GM21737 (cell line): ENCODE measurements at regions not wholly inside any gene's neighbourhood (a gene's known extent, or its start where the extent isn't known, plus 50 kb on each side); places are given as distances from the start of the nearest gene placed in this dataset.
"Not testable (repeated sequence)": the region's sequence is repeated elsewhere in the genome, so short reads cannot be mapped to it uniquely, and the experiment has no call there.

Source experiments
- ATAC-seq: cut with Tn5 transposase; IDR thresholded peaks from one replicate; pipeline ENCODE4 v1.9.1; 2021; ENCODE audit warnings: mild to moderate bottlenecking, moderate library complexity; ENCODE audit not compliant: unreplicated experiment

- ATAC-seq, result not testable (repeated sequence)
These were observed 137.8 kb upstream of the LCORL start for GRCh38 chr4:18159117-18159912.

DNA sequence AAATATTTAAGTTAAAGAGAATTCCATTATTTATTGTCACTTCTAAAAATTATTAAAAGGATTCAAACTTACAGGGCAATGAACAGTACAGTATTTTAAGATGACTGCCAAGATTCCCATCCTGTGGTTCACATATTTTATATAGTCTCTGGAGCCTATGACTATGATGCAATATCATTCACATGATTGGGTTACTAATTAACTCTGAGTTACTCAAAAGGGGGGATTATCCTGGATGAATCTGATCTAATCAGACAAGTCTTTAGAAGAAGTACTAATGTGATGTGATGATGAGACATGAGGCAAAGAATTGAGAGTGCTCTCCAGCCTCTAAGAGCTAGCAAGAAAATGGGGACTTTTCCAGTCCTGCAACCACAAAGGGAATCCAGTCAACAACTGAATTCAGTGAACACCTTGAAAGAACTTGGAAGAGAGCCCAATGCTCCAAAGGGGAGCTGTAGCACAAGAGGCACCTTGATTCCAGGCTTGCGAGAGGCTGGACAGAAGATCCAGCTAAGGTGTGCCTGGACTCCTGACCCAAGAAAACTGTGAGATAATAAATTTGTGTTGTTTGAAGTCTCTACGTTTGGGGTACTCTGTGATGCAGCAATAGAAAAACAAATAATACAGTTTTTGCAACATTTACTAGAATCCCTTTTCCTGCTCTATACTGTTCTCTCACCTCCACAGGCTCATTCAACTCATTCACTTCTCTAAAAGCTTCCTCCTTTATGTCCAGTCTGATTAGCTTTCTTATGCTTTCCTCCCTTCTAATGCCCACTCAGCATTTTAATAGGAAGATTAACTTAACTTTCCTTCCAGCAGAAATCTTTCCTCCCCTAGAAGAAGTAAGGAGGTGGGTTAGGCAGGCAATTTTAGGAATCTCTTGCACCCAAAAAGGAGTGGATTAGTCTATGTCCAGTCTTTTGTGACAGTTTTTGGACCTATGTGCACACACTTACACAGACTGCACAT lies 133.8 kb upstream of the LCORL start:
- no peak for ATAC-seq

DNA sequence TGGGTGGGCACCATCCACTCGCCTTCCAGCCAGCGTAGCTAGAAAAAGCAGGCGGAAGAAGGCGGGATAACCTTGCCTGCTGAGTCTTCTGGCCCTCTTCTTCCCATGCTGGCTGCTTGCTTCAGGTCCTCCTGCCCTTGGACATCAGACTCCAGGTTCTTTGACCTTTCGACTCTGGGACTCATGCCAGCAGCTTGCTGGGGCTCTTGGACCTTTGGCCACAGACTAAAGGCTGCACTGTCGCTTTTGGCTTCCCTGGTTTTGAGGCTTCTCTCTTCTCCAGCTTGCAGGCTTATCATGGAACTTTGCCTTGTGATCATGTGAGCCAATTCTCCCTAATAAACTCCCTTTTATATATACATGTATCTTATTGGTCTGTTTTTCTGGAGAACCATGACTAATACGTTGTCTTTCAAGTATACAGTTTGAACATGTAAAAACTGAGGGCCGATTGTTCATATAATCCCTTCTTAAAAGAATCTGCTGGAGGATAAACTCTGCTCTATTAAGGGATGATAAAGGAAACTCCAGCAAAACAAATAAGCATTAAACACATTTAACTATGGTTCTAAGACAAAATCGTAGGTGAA lies 116.6 kb upstream of the LCORL start:
- no peak for ATAC-seq

DNA sequence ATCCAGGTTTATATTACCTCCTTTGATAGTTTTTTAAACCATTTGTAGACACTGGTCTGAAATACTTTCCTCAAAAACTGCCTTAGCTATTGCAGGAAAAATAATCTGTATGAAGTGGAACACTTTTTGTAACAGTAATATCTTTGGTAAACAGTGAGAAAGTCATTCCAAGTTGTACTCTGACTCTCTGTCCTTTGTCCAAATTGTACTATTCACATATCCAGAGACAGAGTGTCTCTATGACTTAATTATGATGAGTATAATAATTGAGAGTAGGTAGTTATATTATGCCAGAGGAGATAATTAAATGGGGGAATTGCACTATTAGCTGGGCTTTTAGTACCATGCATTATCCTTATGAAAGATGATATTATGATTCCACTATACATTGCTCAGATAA lies 112.6 kb upstream of the LCORL start:
- ATAC-seq, result no peak

DNA sequence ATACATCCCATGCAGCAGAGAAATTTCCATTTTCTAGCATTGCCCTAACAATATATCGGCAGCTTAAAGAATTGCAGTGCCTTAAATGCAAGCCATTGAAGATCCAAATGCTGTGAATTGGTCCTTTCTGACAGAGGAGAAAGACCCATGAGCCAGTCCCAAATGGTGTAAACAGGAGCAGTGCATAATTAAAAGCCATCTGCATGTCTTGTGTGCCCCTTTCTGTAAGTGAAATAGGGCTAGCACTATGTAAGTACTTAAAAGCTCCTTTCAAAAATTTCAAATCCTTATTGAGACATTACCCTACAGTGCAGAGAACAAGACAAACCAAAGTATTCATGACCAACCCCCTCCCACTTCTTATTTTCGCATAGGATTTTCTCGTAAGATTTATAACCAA lies 108.7 kb upstream of the LCORL start:
- no peak for ATAC-seq

DNA sequence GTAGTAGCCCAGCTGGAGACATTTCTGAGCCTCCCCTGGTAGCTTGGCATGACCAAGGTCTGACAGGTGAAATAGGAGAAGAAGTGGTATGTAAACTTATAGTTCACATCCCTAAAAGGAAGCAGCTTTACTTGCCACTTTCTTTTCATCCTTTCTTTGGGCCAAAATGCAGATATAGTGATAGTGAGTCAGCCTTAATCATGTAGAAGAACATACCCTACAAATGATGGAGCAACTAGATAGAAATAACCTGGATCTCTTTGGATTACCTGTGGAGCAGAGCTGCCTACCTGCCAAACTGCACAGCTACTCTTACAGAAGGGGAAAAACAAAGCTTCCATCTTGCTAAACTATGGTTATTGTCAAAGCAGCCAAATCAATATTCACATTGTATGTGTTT lies 106.7 kb upstream of the LCORL start:
- ATAC-seq, result no peak

- no peak for ATAC-seq
These were observed 105.5 kb upstream of the LCORL start for GRCh38 chr4:18127030-18127429.

GRCh38 chr4:18113710-18114331 lies 92.3 kb upstream of the LCORL start:
- no peak for ATAC-seq

GRCh38 chr4:18111081-18111480 lies 89.5 kb upstream of the LCORL start:
- no peak for ATAC-seq

GRCh38 chr4:18110099-18110498 lies 88.5 kb upstream of the LCORL start:
- ATAC-seq, result no peak

GRCh38 chr4:18109676-18110075 lies 88.1 kb upstream of the LCORL start:
- ATAC-seq, result no peak

GRCh38 chr4:18107848-18108528 lies 86.4 kb upstream of the LCORL start:
- not testable (repeated sequence) for ATAC-seq

GRCh38 chr4:18106620-18107019 lies 85.1 kb upstream of the LCORL start:
- ATAC-seq, result no peak

GRCh38 chr4:18105030-18106011 lies 83.8 kb upstream of the LCORL start:
- ATAC-seq, result peak; percentile 77

DNA sequence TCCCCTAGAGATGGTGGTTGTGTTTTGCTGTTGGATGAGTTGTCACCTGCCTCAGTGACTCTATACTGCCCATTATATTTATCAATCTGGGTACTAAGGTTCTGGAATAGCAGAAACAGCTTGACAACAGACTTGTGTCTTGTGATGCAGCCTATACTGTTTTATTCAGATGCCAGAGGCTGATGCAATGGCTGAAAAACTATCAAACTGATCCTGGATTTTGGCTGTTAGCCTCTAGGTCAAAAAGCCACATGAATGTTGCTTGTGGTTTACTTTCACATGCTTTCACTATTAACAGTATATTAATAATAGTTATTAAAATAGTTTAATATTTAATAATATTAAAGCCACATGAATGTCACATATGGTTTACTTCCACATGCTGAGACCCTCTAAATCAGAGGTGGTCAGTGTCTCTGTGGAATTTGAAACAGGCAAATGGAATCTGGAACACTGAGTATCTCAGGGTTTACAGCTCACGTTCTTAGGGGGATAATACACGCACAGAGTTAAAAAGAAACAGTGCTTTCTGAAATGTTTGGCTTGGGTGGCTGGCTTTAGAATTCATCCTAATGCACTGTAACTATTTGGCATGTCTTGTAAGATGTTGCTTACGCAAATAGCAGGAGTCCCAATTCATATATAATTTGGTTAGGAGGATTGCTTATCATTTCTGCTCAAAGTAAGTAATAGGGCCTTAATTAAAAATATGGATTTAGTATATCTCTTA lies 82.5 kb upstream of the LCORL start:
- no peak for ATAC-seq

DNA sequence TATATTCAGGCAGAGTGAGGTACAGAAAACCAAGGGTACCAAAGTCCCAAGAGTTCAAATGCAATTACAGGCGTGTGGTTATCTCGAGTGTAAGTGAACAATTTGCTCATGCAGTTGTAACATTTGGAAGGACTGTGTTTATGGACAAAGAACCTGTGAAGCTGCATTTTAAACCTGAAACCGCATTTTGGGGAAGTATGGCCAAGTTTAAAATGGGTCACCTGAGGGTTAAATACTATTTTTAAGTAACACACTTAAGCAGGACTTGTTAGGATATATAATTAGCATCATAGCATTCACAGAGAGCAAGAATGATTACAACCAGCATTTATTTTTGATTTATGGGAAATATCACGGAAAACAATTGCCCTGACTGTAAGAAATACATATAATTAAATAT lies 79.1 kb upstream of the LCORL start:
- no peak for ATAC-seq

DNA sequence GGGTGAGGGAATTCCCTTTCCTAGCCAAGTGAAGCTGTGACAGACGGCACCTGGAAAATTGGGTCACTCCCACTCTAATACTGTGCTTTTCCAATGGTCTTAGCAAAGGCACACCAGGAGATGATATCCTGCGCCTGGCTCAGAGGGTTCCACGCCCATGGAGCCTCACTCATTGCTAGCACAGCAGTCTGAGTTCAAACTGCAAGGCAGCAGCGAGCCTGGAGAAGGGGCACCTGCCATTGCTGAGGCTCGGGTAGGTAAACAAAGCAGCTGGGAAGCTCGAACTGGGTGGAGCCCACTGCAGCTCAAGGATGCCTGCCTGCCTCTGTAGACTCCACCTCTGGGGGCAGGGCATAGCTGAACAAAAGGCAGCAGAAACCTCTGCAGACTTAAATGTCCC lies 68.9 kb upstream of the LCORL start:
- ATAC-seq, result not testable (repeated sequence)

- no peak for ATAC-seq
These were observed 60.7 kb upstream of the LCORL start for GRCh38 chr4:18082236-18082635.

- ATAC-seq, result no peak
These were observed 60.2 kb upstream of the LCORL start for GRCh38 chr4:18081708-18082107.
